Panc1 (cell line): ENCODE measurements at regions not wholly inside any gene's neighbourhood (a gene's known extent, or its start where the extent isn't known, plus 50 kb on each side); places are given as distances from the start of the nearest gene placed in this dataset.

Experiments used
- ATAC-seq: fragments of 200-7000 bp; cut with Tn5 transposase; 2 replicates; pipeline ENCODE4 v1.9.1; 2020; ENCODE audit warnings: mild to moderate bottlenecking, moderate library complexity
- BruUV-seq: library from RNA; stranded (reverse); fragments of 400-500 nt; replicated peaks from 2 replicates; lab custom pipeline; 2021; lab: Mats Ljungman, UMichigan
- CTCF ChIA-PET: fragments of 300-600 bp; sonication (Branson Sonifier 250); formaldehyde crosslinking; loops from one replicate; lab custom pipeline; 2022; ENCODE audit warnings: antibody characterized with exemption; lab: Charles Lee
- POLR2A ChIA-PET: fragments of 300-600 bp; sonication (Branson Sonifier 250); formaldehyde crosslinking; loops from one replicate; lab custom pipeline; 2022; ENCODE audit warnings: antibody characterized with exemption; lab: Charles Lee
- DNase-seq: peaks from one replicate; pipeline ENCODE4 v3.0.0-alpha.2; 2010; ENCODE audit warnings: low read depth, low spot score
- H3K27ac ChIP-seq: 2 replicates; pipeline ENCODE4 v1.5.1; 2011; ENCODE audit warnings: mild to moderate bottlenecking, low read length, inconsistent platforms
- H3K27me3 ChIP-seq: fragments of 200-500 bp; sonication (Bioruptor generic); 2 replicates; pipeline ENCODE4 v1.6.0; 2014; ENCODE audit warnings: low read length, inconsistent platforms; ENCODE audit not compliant: control insufficient read depth, insufficient read depth
- H3K36me3 ChIP-seq: fragments of 200-500 bp; sonication (Bioruptor generic); 2 replicates; pipeline ENCODE4 v1.5.1; 2014; ENCODE audit warnings: inconsistent platforms, mild to moderate bottlenecking, low read length, moderate library complexity; ENCODE audit not compliant: control insufficient read depth, insufficient read depth
- H3K4me1 ChIP-seq: 2 replicates; pipeline ENCODE4 v1.5.1; 2011; ENCODE audit warnings: inconsistent platforms, mild to moderate bottlenecking, low read length, moderate library complexity; ENCODE audit not compliant: control insufficient read depth, insufficient read depth
- H3K4me3 ChIP-seq, 2 experiments: 2 replicates each; pipeline ENCODE4 v1.5.1; 2011 to 2012; ENCODE audit warnings: low read depth in 2 of 2, low read length in 2 of 2, mild to moderate bottlenecking in 2 of 2, inconsistent platforms in 1 of 2, moderate library complexity in 1 of 2
- H3K9me3 ChIP-seq: fragments of 200-500 bp; sonication (Bioruptor generic); 2 replicates; pipeline ENCODE4 v1.5.1; 2014; ENCODE audit warnings: low read depth, mild to moderate bottlenecking, inconsistent platforms, low read length, moderate library complexity; ENCODE audit not compliant: control insufficient read depth, insufficient read depth
- CTCF ChIP-seq: fragments of 450-650 bp; IDR thresholded peaks from 2 replicates; pipeline ENCODE4 v1.5.1; 2017; ENCODE audit warnings: mild to moderate bottlenecking
- POLR2AphosphoS5 ChIP-seq: IDR thresholded peaks from 2 replicates; pipeline ENCODE4 v1.6.1; 2012; ENCODE audit warnings: mild to moderate bottlenecking, low read depth, low read length, moderate library complexity
- REST ChIP-seq, 2 experiments: IDR thresholded peaks; 2 replicates each; pipeline ENCODE4 v1.6.1; 2011 to 2012; ENCODE audit warnings: low read depth in 2 of 2, control low read depth in 1 of 2, low read length in 1 of 2, mild to moderate bottlenecking in 1 of 2, moderate library complexity in 1 of 2; ENCODE audit not compliant: insufficient read depth in 1 of 2
- SIN3A ChIP-seq: IDR thresholded peaks from 2 replicates; pipeline ENCODE4 v1.6.1; 2012; ENCODE audit warnings: low read depth, mild to moderate bottlenecking, low read length, moderate library complexity, borderline replicate concordance; ENCODE audit not compliant: insufficient read depth
- TCF7L2 ChIP-seq: IDR thresholded peaks from 2 replicates; pipeline ENCODE4 v1.6.1; 2011; ENCODE audit warnings: mild to moderate bottlenecking, low read depth, low read length, inconsistent platforms
- in situ Hi-C: cut with HindIII; loops from 2 replicates; pipeline ENCODE4 v1.10.0; 2016; ENCODE audit warnings: low sequenced_read_pairs, low pct_unique_long_range_greater_than_20kb
- intact Hi-C: fragments of 100-400 bp; cut with micrococcal nuclease; formaldehyde crosslinking; loops from one replicate; pipeline ENCODE4 v1.10.0; 2022; ENCODE audit not compliant: unreplicated experiment

- no peak for DNase-seq
- CTCF ChIA-PET: no interaction called here
- no peaks in the 10 kb centered on the region for H3K27me3 ChIP-seq
Measured at GRCh38 chr6:33860006-33860405, 56.2 kb upstream of the MLN start.

GRCh38 chr6:33858804-33859505 is 55.2 kb upstream of the MLN start:
- no peak overlapping the region for H3K4me3 ChIP-seq
- no peaks in the 10 kb centered on the region for H3K36me3 ChIP-seq
- no peak for DNase-seq
- in situ Hi-C loops (no loop called here), intact Hi-C loops (no loop called here)
- no peak for TF ChIP-seq TCF7L2
- no peak for TF ChIP-seq SIN3A
- TF ChIP-seq CTCF: no peak
- H3K4me1 ChIP-seq: no peaks in the 10 kb centered on the region
- H3K9me3 ChIP-seq: no peaks in the 10 kb centered on the region
- no peak overlapping the region for H3K27ac ChIP-seq
- no peak for ATAC-seq
- CTCF ChIA-PET: no interaction called here
- POLR2A ChIA-PET: no interaction called here
- BruUV-seq: no TSS peak
- H3K27me3 ChIP-seq: no peaks in the 10 kb centered on the region

More at GRCh38 chr6:33860006-33860405, 56.2 kb upstream of the MLN start:
- TF ChIP-seq SIN3A (no peak), CTCF (no peak), TCF7L2 (no peak), REST (IDR thresholded peaks at IDR 0.05; ENCODE audit: insufficient read depth in 1 of 2, low read depth in 2 of 2, low read length in 1 of 2) (no peak), POLR2AphosphoS5 (no peak)
- no peak overlapping the region for H3K27ac ChIP-seq
- H3K9me3 ChIP-seq: no peaks in the 10 kb centered on the region
- H3K4me1 ChIP-seq: no peaks in the 10 kb centered on the region
- intact Hi-C loops: no loop called here
- H3K4me3 ChIP-seq: no peak overlapping the region
- POLR2A ChIA-PET: no interaction called here
- no TSS peak for BruUV-seq
- ATAC-seq: no peak
- no peaks in the 10 kb centered on the region for H3K36me3 ChIP-seq
- in situ Hi-C loops: no loop called here
